GM12875 (cell line): ENCODE measurements at regions not wholly inside any gene's neighbourhood (a gene's known extent, or its start where the extent isn't known, plus 50 kb on each side); places are given as distances from the start of the nearest gene placed in this dataset.

Source experiments
- H3K4me3 ChIP-seq: one replicate; pipeline ENCODE4 v1.5.1; 2011; ENCODE audit warnings: low read depth, low read length, control low read depth
- CTCF ChIP-seq: IDR thresholded peaks from 2 replicates; pipeline ENCODE4 v1.5.1; 2011; ENCODE audit warnings: low read depth, mild to moderate bottlenecking, control low read depth, inconsistent platforms, low read length, moderate library complexity, borderline replicate concordance; ENCODE audit not compliant: insufficient read depth

DNA sequence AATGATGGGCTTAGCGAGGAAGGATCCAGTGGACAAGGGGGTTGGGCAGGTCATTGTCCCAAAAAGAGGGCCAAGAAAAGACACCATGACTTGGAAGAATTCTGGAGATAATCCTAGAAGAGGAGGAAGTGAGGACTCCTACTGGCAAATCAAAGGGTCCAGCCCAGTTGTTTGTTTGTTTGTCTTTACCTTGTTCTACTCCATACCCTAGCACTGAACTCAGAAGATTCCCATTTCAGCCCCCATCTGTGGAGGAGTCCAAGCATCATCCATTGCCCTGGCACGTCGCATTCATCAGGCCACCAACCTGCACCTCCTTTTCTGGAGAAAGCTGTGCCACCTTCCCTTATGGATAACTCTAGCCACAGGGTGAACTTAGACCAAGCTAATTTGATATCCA is 326.2 kb downstream of the EN1 start:
- TF ChIP-seq CTCF, result no peak
- no peak overlapping the region for H3K4me3 ChIP-seq

- no peak for TF ChIP-seq CTCF
- no peak overlapping the region for H3K4me3 ChIP-seq
Measured at GRCh38 chr2:118520246-118520645, 327.2 kb downstream of the EN1 start.

GRCh38 chr2:118519511-118519910 is 327.9 kb downstream of the EN1 start:
- TF ChIP-seq CTCF, result no peak
- H3K4me3 ChIP-seq, result no peak overlapping the region

DNA sequence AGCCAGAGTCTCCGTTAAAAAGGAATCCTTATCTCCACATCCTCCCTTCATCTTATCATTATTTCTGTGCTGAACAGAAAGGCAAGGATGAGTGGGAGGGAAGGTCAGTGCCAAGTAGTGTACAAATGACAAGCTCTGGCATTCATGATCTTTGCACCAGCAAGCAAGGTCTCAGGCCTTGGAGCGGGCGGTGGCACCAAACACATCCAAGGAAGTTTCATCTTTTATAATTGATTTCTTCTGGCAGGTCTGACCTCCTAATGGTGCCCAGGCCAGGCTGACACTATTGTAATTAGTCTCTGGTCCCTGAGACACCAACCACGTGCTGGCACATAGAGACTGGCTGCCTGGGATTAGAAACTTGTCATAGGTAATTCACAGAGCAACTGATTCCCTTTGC is 336.6 kb downstream of the EN1 start:
- H3K4me3 ChIP-seq, result no peak overlapping the region
- no peak for TF ChIP-seq CTCF

DNA sequence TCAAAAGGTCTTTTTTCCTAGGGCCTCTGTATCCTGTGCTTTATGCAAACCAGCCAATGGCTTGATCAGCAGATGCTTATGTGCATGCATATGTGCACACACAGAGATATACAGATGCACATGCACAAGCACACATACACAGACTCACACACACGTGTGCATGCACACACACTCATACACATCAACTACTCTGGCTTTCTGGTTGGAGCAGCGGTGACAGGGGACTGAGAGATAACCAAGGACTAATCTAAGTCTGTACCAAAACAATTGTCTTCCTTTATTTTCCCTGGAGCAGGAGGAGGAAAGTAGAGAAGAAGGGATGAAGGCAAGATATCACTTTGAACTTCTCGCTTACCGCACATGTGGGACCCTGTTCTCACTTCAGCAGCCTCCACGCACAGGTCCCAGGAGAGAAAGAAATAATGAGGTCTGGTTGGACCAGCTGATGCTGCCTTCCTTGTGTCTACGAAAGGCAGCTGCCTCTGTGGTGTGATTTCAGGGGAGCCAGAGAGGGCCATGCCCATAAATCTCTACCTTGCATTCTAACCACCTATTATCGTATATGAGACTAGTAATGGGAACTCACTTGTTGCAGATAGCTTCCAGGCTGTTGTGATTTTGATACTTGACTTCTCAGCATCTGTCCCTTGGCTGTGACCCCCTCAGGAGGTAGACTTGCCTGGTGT is 338.0 kb downstream of the EN1 start:
- no peak for TF ChIP-seq CTCF
- no peak overlapping the region for H3K4me3 ChIP-seq

DNA sequence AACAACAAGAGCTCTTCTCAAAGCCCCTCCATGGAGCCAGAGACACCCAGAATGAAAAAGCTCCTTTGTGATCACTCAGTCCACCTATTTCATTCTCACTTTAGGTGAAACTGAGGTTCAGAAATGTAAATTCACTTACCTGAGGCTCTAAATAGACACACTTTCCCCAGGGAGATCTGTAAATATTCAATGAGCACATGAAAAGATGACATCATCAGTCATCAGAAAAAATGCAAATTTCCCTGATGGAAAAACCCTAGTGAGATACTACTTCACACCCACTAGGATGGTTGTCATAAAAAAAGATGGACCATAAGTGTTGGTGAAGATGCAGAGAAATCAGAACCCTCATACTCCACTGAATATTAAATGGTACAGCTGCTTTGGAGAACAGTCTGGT is 339.2 kb downstream of the EN1 start:
- TF ChIP-seq CTCF, result no peak
- no peak overlapping the region for H3K4me3 ChIP-seq

DNA sequence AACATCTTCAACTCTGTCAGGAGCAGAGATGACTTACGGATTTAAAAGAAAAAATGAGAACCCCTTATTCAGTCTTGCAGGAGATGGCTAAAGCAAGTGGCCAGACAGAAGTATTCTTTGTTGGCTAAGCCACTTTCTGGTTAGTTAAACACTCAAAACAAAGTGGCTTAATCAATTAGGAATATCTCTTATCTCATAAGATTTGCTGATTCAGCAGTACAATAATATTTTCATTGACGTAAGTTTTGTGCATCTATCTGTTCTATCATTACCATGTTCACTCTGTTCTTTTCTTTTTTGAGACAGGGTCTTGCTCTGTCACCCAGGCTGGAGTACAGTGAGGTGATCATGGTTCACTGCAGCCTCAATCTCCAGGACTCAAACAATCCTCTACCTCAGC is 342.0 kb downstream of the EN1 start:
- TF ChIP-seq CTCF, result no peak
- H3K4me3 ChIP-seq, result no peak overlapping the region
